Keratinocyte (primary cell): ENCODE measurements at regions not wholly inside any gene's neighbourhood (a gene's known extent, or its start where the extent isn't known, plus 50 kb on each side); places are given as distances from the start of the nearest gene placed in this dataset.
A peak's percentile ranks its signal among the peaks of the same experiment; 100 is the strongest.

Source experiments
- DNase-seq: peaks from one replicate; pipeline ENCODE4 v3.0.0-alpha.2; 2011; ENCODE audit warnings: low read depth, missing footprints, low spot score
- FAIRE-seq: peaks from 2 replicates; lab custom pipeline; 2011; peaks lifted over from hg19 to GRCh38; lab: Jason Lieb, UNC
- H2AFZ ChIP-seq: 2 replicates; pipeline ENCODE4 v1.6.0; 2012; ENCODE audit warnings: low read length, control low read depth, inconsistent platforms; ENCODE audit not compliant: control insufficient read depth
- H3K27ac ChIP-seq: 2 replicates; pipeline ENCODE4 v1.5.1; 2011; ENCODE audit warnings: low read length; ENCODE audit not compliant: control insufficient read depth, insufficient read depth
- H3K27me3 ChIP-seq: 3 replicates; pipeline ENCODE4 v1.6.0; 2011; ENCODE audit warnings: low read length; ENCODE audit not compliant: control insufficient read depth, insufficient read depth; ENCODE audit errors: extremely low read depth
- H3K36me3 ChIP-seq, 2 experiments: 2 replicates in 1 of 2; 3 replicates in 1 of 2; pipeline ENCODE4 v1.5.1; 2011; ENCODE audit warnings: low read length in 2 of 2, mild to moderate bottlenecking in 1 of 2; ENCODE audit not compliant: control insufficient read depth in 2 of 2, insufficient read depth in 2 of 2; ENCODE audit errors: extremely low read depth in 1 of 2
- H3K4me1 ChIP-seq: 3 replicates; pipeline ENCODE4 v1.5.1; 2011; ENCODE audit warnings: low read length; ENCODE audit not compliant: control insufficient read depth, insufficient read depth; ENCODE audit errors: extremely low read depth
- H3K4me2 ChIP-seq: 3 replicates; pipeline ENCODE4 v1.6.0; 2011; ENCODE audit warnings: low read depth, low read length; ENCODE audit not compliant: control insufficient read depth, insufficient read depth; ENCODE audit errors: extremely low read depth
- H3K4me3 ChIP-seq, 3 experiments: fragments of 200-600 bp in 1 of 3; sonication (generic) in 1 of 3; 2 replicates in 2 of 3; 3 replicates in 1 of 3; pipeline ENCODE4 v1.5.1; 2011 to 2016; ENCODE audit warnings: low read length in 3 of 3, mild to moderate bottlenecking in 3 of 3, control low read depth in 2 of 3, inconsistent platforms in 1 of 3, low read depth in 1 of 3, mixed read lengths in 1 of 3, mixed run types in 1 of 3, moderate library complexity in 1 of 3; ENCODE audit not compliant: control insufficient read depth in 2 of 3, insufficient read depth in 2 of 3; ENCODE audit errors: extremely low read depth in 1 of 3
- H3K79me2 ChIP-seq: 2 replicates; pipeline ENCODE4 v1.6.0; 2012; ENCODE audit warnings: low read length; ENCODE audit not compliant: control insufficient read depth, insufficient read depth
- H3K9ac ChIP-seq: 3 replicates; pipeline ENCODE4 v1.6.0; 2011; ENCODE audit warnings: low read length; ENCODE audit not compliant: control insufficient read depth, insufficient read depth; ENCODE audit errors: extremely low read depth
- H3K9me1 ChIP-seq: 3 replicates; pipeline ENCODE4 v1.6.0; 2011; ENCODE audit warnings: low read length; ENCODE audit not compliant: control insufficient read depth, insufficient read depth; ENCODE audit errors: extremely low read depth
- H3K9me3 ChIP-seq: 2 replicates; pipeline ENCODE4 v1.5.1; 2012; ENCODE audit warnings: low read depth, low read length; ENCODE audit not compliant: control insufficient read depth
- H4K20me1 ChIP-seq: 3 replicates; pipeline ENCODE4 v1.6.0; 2011; ENCODE audit warnings: low read length; ENCODE audit not compliant: control insufficient read depth, insufficient read depth; ENCODE audit errors: extremely low read depth
- EZH2 ChIP-seq: IDR thresholded peaks from one replicate; pipeline ENCODE4 v1.6.1; 2012; ENCODE audit warnings: inconsistent platforms, mild to moderate bottlenecking, low read length, moderate library complexity
- dilution Hi-C: fragments of 300-500 bp; cut with MboI; formaldehyde crosslinking; loops from one replicate; pipeline ENCODE4 v1.7.0; 2020; ENCODE audit warnings: low sequenced_read_pairs; ENCODE audit not compliant: extremely low pct_ligation_motif_present
- TF ChIP-seq, protein P1 (sequence below), 3 experiments: IDR thresholded peaks in 1 of 3; conservative IDR thresholded peaks in 1 of 3; optimal IDR thresholded peaks in 1 of 3; 2 replicates in 2 of 3; 3 replicates in 1 of 3; pipeline versions ENCODE3 to v1.5.1; 2011; ENCODE audit warnings: low read length in 3 of 3, mild to moderate bottlenecking in 3 of 3, moderate library complexity in 2 of 3, control low read depth in 1 of 3, inconsistent platforms in 1 of 3; ENCODE audit not compliant: insufficient read depth in 2 of 3; ENCODE audit errors: extremely low read depth in 1 of 3

- Histone ChIP-seq H3K27me3 (no peaks in the 10 kb centered on the region), H3K4me3 (no peak overlapping the region), H3K9me1 (no peaks in the 10 kb centered on the region), H3K4me2 (no peak overlapping the region), H3K4me1 (peaks cover 12% of the 10 kb centered on the region), H3K27ac (no peak overlapping the region), H3K9ac (no peak overlapping the region), H3K79me2 (no peaks in the 10 kb centered on the region), H3K9me3 (no peaks in the 10 kb centered on the region), H4K20me1 (no peaks in the 10 kb centered on the region), H2AFZ (no peak overlapping the region), H3K36me3 (no peaks in the 10 kb centered on the region)
- DNase-seq (no peak), FAIRE-seq (no peak)
- TF ChIP-seq, protein P1, sequence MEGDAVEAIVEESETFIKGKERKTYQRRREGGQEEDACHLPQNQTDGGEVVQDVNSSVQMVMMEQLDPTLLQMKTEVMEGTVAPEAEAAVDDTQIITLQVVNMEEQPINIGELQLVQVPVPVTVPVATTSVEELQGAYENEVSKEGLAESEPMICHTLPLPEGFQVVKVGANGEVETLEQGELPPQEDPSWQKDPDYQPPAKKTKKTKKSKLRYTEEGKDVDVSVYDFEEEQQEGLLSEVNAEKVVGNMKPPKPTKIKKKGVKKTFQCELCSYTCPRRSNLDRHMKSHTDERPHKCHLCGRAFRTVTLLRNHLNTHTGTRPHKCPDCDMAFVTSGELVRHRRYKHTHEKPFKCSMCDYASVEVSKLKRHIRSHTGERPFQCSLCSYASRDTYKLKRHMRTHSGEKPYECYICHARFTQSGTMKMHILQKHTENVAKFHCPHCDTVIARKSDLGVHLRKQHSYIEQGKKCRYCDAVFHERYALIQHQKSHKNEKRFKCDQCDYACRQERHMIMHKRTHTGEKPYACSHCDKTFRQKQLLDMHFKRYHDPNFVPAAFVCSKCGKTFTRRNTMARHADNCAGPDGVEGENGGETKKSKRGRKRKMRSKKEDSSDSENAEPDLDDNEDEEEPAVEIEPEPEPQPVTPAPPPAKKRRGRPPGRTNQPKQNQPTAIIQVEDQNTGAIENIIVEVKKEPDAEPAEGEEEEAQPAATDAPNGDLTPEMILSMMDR (optimal IDR thresholded peaks at IDR 0.05 in 1 of 3, IDR thresholded peaks at IDR 0.05 in 1 of 3, conservative IDR thresholded peaks at IDR 0.05 in 1 of 3; ENCODE audit: extremely low read depth in 1 of 3, insufficient read depth in 2 of 3, low read length in 3 of 3): no peak
- TF ChIP-seq EZH2: no peak
- dilution Hi-C loops: no loop called here
Measured at GRCh38 chr13:83223546-83223945, 658.7 kb downstream of the SLITRK1 start.

GRCh38 chr13:83221813-83222241, 660.4 kb downstream of the SLITRK1 start:
- Histone ChIP-seq H3K4me3 (no peak overlapping the region), H3K9me3 (no peaks in the 10 kb centered on the region), H3K4me1 (peaks cover 12% of the 10 kb centered on the region), H3K9me1 (no peaks in the 10 kb centered on the region), H3K27me3 (no peaks in the 10 kb centered on the region), H3K79me2 (no peaks in the 10 kb centered on the region), H3K9ac (peak overlapping the region; percentile 18), H4K20me1 (no peaks in the 10 kb centered on the region), H3K27ac (peak overlapping the region; percentile 54), H2AFZ (peak overlapping the region; percentile 78), H3K36me3 (no peaks in the 10 kb centered on the region), H3K4me2 (peak overlapping the region; percentile 75)
- DNase-seq (peak; percentile 75), FAIRE-seq (peak; percentile 81)
- TF ChIP-seq EZH2: no peak
- TF ChIP-seq, protein P1 (optimal IDR thresholded peaks at IDR 0.05 in 1 of 3, IDR thresholded peaks at IDR 0.05 in 1 of 3, conservative IDR thresholded peaks at IDR 0.05 in 1 of 3; ENCODE audit: extremely low read depth in 1 of 3, insufficient read depth in 2 of 3, low read length in 3 of 3): no peak
- dilution Hi-C loops: no loop called here
